Liver (tissue), 8 donors: ENCODE measurements at regions not wholly inside any gene's neighbourhood (a gene's known extent, or its start where the extent isn't known, plus 50 kb on each side); places are given as distances from the start of the nearest gene placed in this dataset.

ENCODE experiments used
- DNase-seq: peaks from one replicate; pipeline ENCODE4 v3.0.0-alpha.2; 2017; ENCODE audit warnings: low spot score
- H3K27ac ChIP-seq, 2 donors: one replicate each; pipeline ENCODE4 v1.7.0; 2013; ENCODE audit warnings: inconsistent platforms in 2 of 2, low read length in 2 of 2, control low read depth in 1 of 2, low read depth in 1 of 2, mild to moderate bottlenecking in 1 of 2
- H3K27me3 ChIP-seq, 4 donors: one replicate each; pipeline versions ENCODE4 v1.6.1 to v1.7.0; 2013; ENCODE audit warnings: low read length in 3 of 4, inconsistent platforms in 1 of 4, mild to moderate bottlenecking in 1 of 4, moderate library complexity in 1 of 4; ENCODE audit not compliant: control insufficient read depth in 4 of 4, insufficient read depth in 4 of 4
- H3K36me3 ChIP-seq, 4 donors: one replicate each; pipeline versions ENCODE4 v1.6.1 to v1.7.0; 2013; ENCODE audit warnings: low read length in 3 of 4, mild to moderate bottlenecking in 3 of 4, low read depth in 1 of 4, moderate library complexity in 1 of 4; ENCODE audit not compliant: control insufficient read depth in 4 of 4, insufficient read depth in 3 of 4
- H3K4me1 ChIP-seq, 4 donors: one replicate each; pipeline versions ENCODE4 v1.6.1 to v1.7.0; 2013; ENCODE audit warnings: low read length in 3 of 4, mild to moderate bottlenecking in 3 of 4, moderate library complexity in 1 of 4; ENCODE audit not compliant: control insufficient read depth in 4 of 4, insufficient read depth in 4 of 4
- H3K4me3 ChIP-seq, 3 donors: one replicate each; pipeline versions ENCODE4 v1.6.1 to v1.7.0; 2013; ENCODE audit warnings: low read length in 3 of 3, control low read depth in 1 of 3, low read depth in 1 of 3, mild to moderate bottlenecking in 1 of 3
- H3K9ac ChIP-seq, 2 donors: one replicate each; pipeline ENCODE4 v1.7.0; 2013; ENCODE audit warnings: low read length in 2 of 2, mild to moderate bottlenecking in 2 of 2, moderate library complexity in 2 of 2, control low read depth in 1 of 2, low read depth in 1 of 2
- H3K9me3 ChIP-seq, 4 donors: one replicate each; pipeline versions ENCODE4 v1.6.1 to v1.7.0; 2013; ENCODE audit warnings: low read length in 3 of 4; ENCODE audit not compliant: control insufficient read depth in 4 of 4
- FOXA2 ChIP-seq: IDR thresholded peaks from 2 replicates; pipeline ENCODE4 v1.6.1; 2016; ENCODE audit warnings: antibody characterized with exemption
- GABPA ChIP-seq, 2 donors: IDR thresholded peaks in 1 of 2; conservative IDR thresholded peaks in 1 of 2; 2 replicates each; pipeline ENCODE4 v1.6.1; 2016; ENCODE audit warnings: antibody characterized with exemption in 2 of 2, mild to moderate bottlenecking in 1 of 2, moderate library complexity in 1 of 2
- HNF4G ChIP-seq: IDR thresholded peaks from 2 replicates; pipeline ENCODE4 v1.6.1; 2016; ENCODE audit warnings: antibody characterized with exemption
- JUND ChIP-seq, 2 donors: IDR thresholded peaks; 2 replicates each; pipeline ENCODE4 v1.6.1; 2016; ENCODE audit warnings: antibody characterized with exemption in 2 of 2
- RAD21 ChIP-seq, 2 donors: IDR thresholded peaks; 2 replicates each; pipeline ENCODE4 v1.6.1; 2016; ENCODE audit warnings: antibody characterized with exemption in 2 of 2, mild to moderate bottlenecking in 2 of 2
- TAF1 ChIP-seq: conservative IDR thresholded peaks from 2 replicates; pipeline ENCODE4 v1.6.1; 2016; ENCODE audit warnings: antibody characterized with exemption, mild to moderate bottlenecking
- WGBS: extraction: QIAGEN DNeasy Blood & Tissue Kit; methylation state at CpG from one replicate; pipeline ENCODE4 v1.1.7; 2013; 5-methylcytosine and 5-hydroxymethylcytosine counted together
- TF ChIP-seq, protein P1 (sequence below): IDR thresholded peaks from 2 replicates; pipeline ENCODE4 v1.6.1; 2016; ENCODE audit warnings: antibody characterized with exemption
- TF ChIP-seq, protein P2 (sequence below): IDR thresholded peaks from 2 replicates; pipeline ENCODE4 v1.6.1; 2016; ENCODE audit warnings: antibody characterized with exemption
- TF ChIP-seq, protein P3 (sequence below): IDR thresholded peaks from 2 replicates; pipeline ENCODE4 v1.6.1; 2016; ENCODE audit warnings: antibody characterized with exemption
- TF ChIP-seq, protein P4 (sequence below): fragments of 150-350 bp; IDR thresholded peaks from 2 replicates; pipeline ENCODE4 v1.5.1; 2017; ENCODE audit warnings: improper control_type of control experiment, low read depth, low read length; ENCODE audit not compliant: missing input control
- donor health status: healthy.
- donor health status: healthy.
- donor health status: healthy.
- donor health status: healthy.
- donor health status: healthy.

DNA sequence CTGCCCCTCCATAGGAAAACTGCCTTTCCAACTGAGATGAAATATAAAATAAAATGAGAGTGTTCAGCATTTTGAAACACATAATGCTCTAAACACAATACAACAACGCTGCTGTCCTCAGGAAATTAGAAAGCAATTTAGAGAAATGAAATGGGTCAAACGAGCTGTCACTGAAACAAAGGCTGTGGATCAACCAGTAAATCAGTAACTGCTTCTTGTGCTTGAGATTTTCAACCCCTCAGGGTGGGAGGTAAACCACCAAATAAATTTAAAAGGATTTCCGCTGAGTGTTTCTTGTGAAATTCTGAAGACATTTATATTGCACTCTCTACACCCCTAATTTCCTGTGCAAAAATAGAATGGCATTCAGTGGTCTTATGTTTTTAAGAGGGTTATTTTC, 657.1 kb upstream of the SEL1L start:
- 47% methylated on average over 3 of the region's 3 CpGs for WGBS
- Histone ChIP-seq H3K4me1 (no peaks in the 10 kb centered on the region), H3K27ac (no peak overlapping the region), H3K9me3 (peaks cover 0 to 5% (median 0%) of the 10 kb centered on the region in 4 donors), H3K4me3 (no peak overlapping the region), H3K36me3 (no peaks in the 10 kb centered on the region), H3K27me3 (no peaks in the 10 kb centered on the region), H3K9ac (no peak overlapping the region)
- DNase-seq, result no peak
- TF ChIP-seq, protein P1, sequence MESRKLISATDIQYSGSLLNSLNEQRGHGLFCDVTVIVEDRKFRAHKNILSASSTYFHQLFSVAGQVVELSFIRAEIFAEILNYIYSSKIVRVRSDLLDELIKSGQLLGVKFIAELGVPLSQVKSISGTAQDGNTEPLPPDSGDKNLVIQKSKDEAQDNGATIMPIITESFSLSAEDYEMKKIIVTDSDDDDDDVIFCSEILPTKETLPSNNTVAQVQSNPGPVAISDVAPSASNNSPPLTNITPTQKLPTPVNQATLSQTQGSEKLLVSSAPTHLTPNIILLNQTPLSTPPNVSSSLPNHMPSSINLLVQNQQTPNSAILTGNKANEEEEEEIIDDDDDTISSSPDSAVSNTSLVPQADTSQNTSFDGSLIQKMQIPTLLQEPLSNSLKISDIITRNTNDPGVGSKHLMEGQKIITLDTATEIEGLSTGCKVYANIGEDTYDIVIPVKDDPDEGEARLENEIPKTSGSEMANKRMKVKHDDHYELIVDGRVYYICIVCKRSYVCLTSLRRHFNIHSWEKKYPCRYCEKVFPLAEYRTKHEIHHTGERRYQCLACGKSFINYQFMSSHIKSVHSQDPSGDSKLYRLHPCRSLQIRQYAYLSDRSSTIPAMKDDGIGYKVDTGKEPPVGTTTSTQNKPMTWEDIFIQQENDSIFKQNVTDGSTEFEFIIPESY, result no peak
- TF ChIP-seq, protein P2, sequence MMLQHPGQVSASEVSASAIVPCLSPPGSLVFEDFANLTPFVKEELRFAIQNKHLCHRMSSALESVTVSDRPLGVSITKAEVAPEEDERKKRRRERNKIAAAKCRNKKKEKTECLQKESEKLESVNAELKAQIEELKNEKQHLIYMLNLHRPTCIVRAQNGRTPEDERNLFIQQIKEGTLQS, result no peak
- TF ChIP-seq, protein P3, sequence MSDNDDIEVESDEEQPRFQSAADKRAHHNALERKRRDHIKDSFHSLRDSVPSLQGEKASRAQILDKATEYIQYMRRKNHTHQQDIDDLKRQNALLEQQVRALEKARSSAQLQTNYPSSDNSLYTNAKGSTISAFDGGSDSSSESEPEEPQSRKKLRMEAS, result no peak

DNA sequence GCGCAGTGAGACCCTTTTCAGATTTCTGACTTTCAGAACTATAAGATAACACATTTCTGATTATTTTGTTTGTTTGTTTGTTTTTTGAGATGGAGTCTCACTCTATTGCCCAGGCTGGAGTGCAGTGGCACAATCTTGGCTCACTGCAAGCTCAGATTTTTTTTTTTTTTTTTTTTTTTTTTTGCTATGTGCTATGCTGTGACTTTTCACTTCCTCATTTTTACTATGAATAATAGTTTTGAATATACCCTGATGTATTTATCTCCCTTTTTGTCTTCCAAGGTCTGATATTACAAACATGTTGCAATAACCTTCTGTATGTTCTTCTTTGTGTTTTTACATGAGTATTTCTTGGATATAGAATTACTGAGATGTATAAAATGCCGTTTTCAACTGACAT, 658.7 kb upstream of the SEL1L start:
- no peak overlapping the region for H3K4me3 ChIP-seq
- H3K4me1 ChIP-seq, result no peaks in the 10 kb centered on the region
- no peak overlapping the region for H3K27ac ChIP-seq
- no peak overlapping the region for H3K9ac ChIP-seq
- 68% methylated on average over 2 of the region's 2 CpGs for WGBS
- no peak for DNase-seq
- no peak for TF ChIP-seq JUND (IDR thresholded peaks at IDR 0.05)
- TF ChIP-seq, protein P2, result no peak
- H3K36me3 ChIP-seq, result no peaks in the 10 kb centered on the region
- peaks cover 0 to 5% (median 0%) of the 10 kb centered on the region in 4 donors for H3K9me3 ChIP-seq
- H3K27me3 ChIP-seq, result no peaks in the 10 kb centered on the region

DNA sequence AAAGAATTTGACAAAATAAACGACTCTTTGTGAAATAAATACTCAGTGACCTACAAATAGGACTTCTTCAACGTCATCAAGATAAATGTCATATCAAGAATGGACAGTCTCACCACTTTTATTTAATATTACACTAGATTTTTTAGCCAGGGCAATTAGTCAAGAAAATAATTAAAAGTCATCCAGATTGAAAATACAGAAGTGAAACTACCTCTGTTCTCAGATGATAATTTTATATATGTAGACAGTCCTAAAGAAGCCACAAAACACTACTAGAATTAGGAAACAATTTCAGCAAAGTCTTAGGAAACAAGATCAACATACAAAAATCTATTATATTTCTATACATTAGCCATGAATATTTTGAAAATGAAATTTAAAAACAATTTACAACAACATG, 689.6 kb upstream of the SEL1L start:
- H3K9ac ChIP-seq, result no peak overlapping the region
- WGBS, result 27% methylated on average over 2 of the region's 2 CpGs
- TF ChIP-seq, protein P1, result no peak
- TF ChIP-seq, protein P4, sequence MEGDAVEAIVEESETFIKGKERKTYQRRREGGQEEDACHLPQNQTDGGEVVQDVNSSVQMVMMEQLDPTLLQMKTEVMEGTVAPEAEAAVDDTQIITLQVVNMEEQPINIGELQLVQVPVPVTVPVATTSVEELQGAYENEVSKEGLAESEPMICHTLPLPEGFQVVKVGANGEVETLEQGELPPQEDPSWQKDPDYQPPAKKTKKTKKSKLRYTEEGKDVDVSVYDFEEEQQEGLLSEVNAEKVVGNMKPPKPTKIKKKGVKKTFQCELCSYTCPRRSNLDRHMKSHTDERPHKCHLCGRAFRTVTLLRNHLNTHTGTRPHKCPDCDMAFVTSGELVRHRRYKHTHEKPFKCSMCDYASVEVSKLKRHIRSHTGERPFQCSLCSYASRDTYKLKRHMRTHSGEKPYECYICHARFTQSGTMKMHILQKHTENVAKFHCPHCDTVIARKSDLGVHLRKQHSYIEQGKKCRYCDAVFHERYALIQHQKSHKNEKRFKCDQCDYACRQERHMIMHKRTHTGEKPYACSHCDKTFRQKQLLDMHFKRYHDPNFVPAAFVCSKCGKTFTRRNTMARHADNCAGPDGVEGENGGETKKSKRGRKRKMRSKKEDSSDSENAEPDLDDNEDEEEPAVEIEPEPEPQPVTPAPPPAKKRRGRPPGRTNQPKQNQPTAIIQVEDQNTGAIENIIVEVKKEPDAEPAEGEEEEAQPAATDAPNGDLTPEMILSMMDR, result no peak
- no peak for TF ChIP-seq HNF4G
- no peak for TF ChIP-seq TAF1
- no peak for TF ChIP-seq RAD21 (IDR thresholded peaks at IDR 0.05)
- TF ChIP-seq GABPA (IDR thresholded peaks at IDR 0.05 in 1 of 2, conservative IDR thresholded peaks at IDR 0.05 in 1 of 2), result no peak
- no peak for TF ChIP-seq FOXA2
- no peaks in the 10 kb centered on the region for H3K9me3 ChIP-seq
- H3K4me1 ChIP-seq, result no peaks in the 10 kb centered on the region
- no peak overlapping the region for H3K27ac ChIP-seq
- H3K36me3 ChIP-seq, result no peaks in the 10 kb centered on the region
- DNase-seq, result no peak
- no peaks in the 10 kb centered on the region for H3K27me3 ChIP-seq
- no peak overlapping the region for H3K4me3 ChIP-seq
